Upper lobe of right lung (tissue), 1 donor: ENCODE measurements at regions not wholly inside any gene's neighbourhood (a gene's known extent, or its start where the extent isn't known, plus 50 kb on each side); places are given as distances from the start of the nearest gene placed in this dataset.
"Not testable (repeated sequence)": the region's sequence is repeated elsewhere in the genome, so short reads cannot be mapped to it uniquely, and the experiment has no call there.

Source experiments
- ATAC-seq: fragments of 200-7000 bp; cut with Tn5 transposase; one replicate; pipeline ENCODE4 v1.9.1; 2020; ENCODE audit warnings: mild to moderate bottlenecking, moderate library complexity
- DNase-seq: peaks from one replicate; pipeline ENCODE4 v3.0.0-alpha.2; 2020
- H3K27ac ChIP-seq: fragments of 200-600 bp; one replicate; pipeline ENCODE4 v1.8.0; 2022
- H3K27me3 ChIP-seq: fragments of 200-600 bp; one replicate; pipeline ENCODE4 v1.8.0; 2022; ENCODE audit warnings: mild to moderate bottlenecking
- H3K36me3 ChIP-seq: fragments of 200-600 bp; one replicate; pipeline ENCODE4 v1.8.0; 2022
- H3K4me1 ChIP-seq: fragments of 200-600 bp; one replicate; pipeline ENCODE4 v1.8.0; 2022
- H3K4me3 ChIP-seq: fragments of 200-600 bp; one replicate; pipeline ENCODE4 v1.8.0; 2022; ENCODE audit warnings: mild to moderate bottlenecking
- H3K9me3 ChIP-seq: fragments of 200-600 bp; one replicate; pipeline ENCODE4 v1.8.0; 2022
- CTCF ChIP-seq: fragments of 200-600 bp; IDR thresholded peaks from one replicate; pipeline ENCODE4 v1.8.0; 2022; ENCODE audit warnings: antibody characterized with exemption
- intact Hi-C: fragments of 100-400 bp; cut with DNase I; formaldehyde crosslinking; loops from one replicate; pipeline ENCODE4 v1.11.0; 2022
- donor health status: DM: no; HTN: yes; CAD: no; lungs with severe emphysema.

GRCh38 chr12:102642199-102642598 is 161.8 kb upstream of the IGF1 start:
- Histone ChIP-seq H3K27ac (no peak overlapping the region), H3K9me3 (no peaks in the 10 kb centered on the region), H3K36me3 (no peaks in the 10 kb centered on the region), H3K4me3 (no peak overlapping the region), H3K27me3 (no peaks in the 10 kb centered on the region), H3K4me1 (no peaks in the 10 kb centered on the region)
- DNase-seq (no peak), ATAC-seq (no peak)
- intact Hi-C loops, result no loop called here
- TF ChIP-seq CTCF, result no peak

GRCh38 chr12:102640658-102641057 is 160.3 kb upstream of the IGF1 start:
- H3K27me3 ChIP-seq, H3K4me1 ChIP-seq, intact Hi-C loops, ATAC-seq, H3K9me3 ChIP-seq, DNase-seq, H3K36me3 ChIP-seq, H3K27ac ChIP-seq, H3K4me3 ChIP-seq: not testable (repeated sequence)

GRCh38 chr12:102638777-102639176 is 158.4 kb upstream of the IGF1 start:
- no peaks in the 10 kb centered on the region for H3K36me3 ChIP-seq
- ATAC-seq (no peak), DNase-seq (no peak)
- H3K9me3 ChIP-seq, result no peaks in the 10 kb centered on the region
- H3K4me1 ChIP-seq, result no peaks in the 10 kb centered on the region
- TF ChIP-seq CTCF, result no peak
- intact Hi-C loops, result no loop called here
- no peaks in the 10 kb centered on the region for H3K27me3 ChIP-seq
- no peak overlapping the region for H3K4me3 ChIP-seq
- H3K27ac ChIP-seq, result no peak overlapping the region

- ATAC-seq (no peak), DNase-seq (no peak)
- H3K27ac ChIP-seq, result no peak overlapping the region
- H3K4me3 ChIP-seq, result no peak overlapping the region
- intact Hi-C loops, result no loop called here
- H3K9me3 ChIP-seq, result no peaks in the 10 kb centered on the region
- no peaks in the 10 kb centered on the region for H3K27me3 ChIP-seq
- no peaks in the 10 kb centered on the region for H3K36me3 ChIP-seq
- no peak for TF ChIP-seq CTCF
- H3K4me1 ChIP-seq, result no peaks in the 10 kb centered on the region
Observed at GRCh38 chr12:102633981-102634605, 153.7 kb upstream of the IGF1 start.

GRCh38 chr12:102631274-102631673 is 150.9 kb upstream of the IGF1 start:
- no peaks in the 10 kb centered on the region for H3K36me3 ChIP-seq
- no peaks in the 10 kb centered on the region for H3K4me1 ChIP-seq
- no peak overlapping the region for H3K4me3 ChIP-seq
- ATAC-seq (no peak), DNase-seq (no peak)
- intact Hi-C loops, result no loop called here
- no peak overlapping the region for H3K27ac ChIP-seq
- TF ChIP-seq CTCF, result no peak
- H3K9me3 ChIP-seq, result no peaks in the 10 kb centered on the region
- no peaks in the 10 kb centered on the region for H3K27me3 ChIP-seq

- DNase-seq, result no peak
- no peak for ATAC-seq
- no peak for TF ChIP-seq CTCF
Observed at GRCh38 chr12:102629262-102629888, 149.0 kb upstream of the IGF1 start.

More at GRCh38 chr12:102629262-102629888, 149.0 kb upstream of the IGF1 start:
- Histone ChIP-seq H3K27me3 (no peaks in the 10 kb centered on the region), H3K27ac (no peak overlapping the region), H3K4me1 (no peaks in the 10 kb centered on the region), H3K9me3 (no peaks in the 10 kb centered on the region), H3K4me3 (no peak overlapping the region), H3K36me3 (no peaks in the 10 kb centered on the region)
- intact Hi-C loops, result no loop called here
